Sciatic nerve (tissue), 2 donors: ENCODE measurements at regions not wholly inside any gene's neighbourhood (a gene's known extent, or its start where the extent isn't known, plus 50 kb on each side); places are given as distances from the start of the nearest gene placed in this dataset.
A peak's percentile ranks its signal among the peaks of the same experiment; 100 is the strongest.

Experiments used
- ATAC-seq: fragments of 200-7000 bp; cut with Tn5 transposase; one replicate; pipeline ENCODE4 v1.9.1; 2020; ENCODE audit warnings: mild to moderate bottlenecking, moderate library complexity
- DNase-seq: peaks from one replicate; pipeline ENCODE4 v3.0.0-alpha.2; 2020; ENCODE audit warnings: low spot score
- intact Hi-C: fragments of 100-400 bp; cut with DNase I; formaldehyde crosslinking; loops from one replicate; pipeline ENCODE4 v1.14.2; 2022
- donor health status: DM: no; HTN: no; CAD: no.
- donor health status: DM: no; HTN: no; CAD: no.

- intact Hi-C loops, result no loop called here
- ATAC-seq (no peak), DNase-seq (no peak)
These were observed 94.8 kb upstream of the PMEPA1 start for GRCh38 chr20:57804470-57805250.

DNA sequence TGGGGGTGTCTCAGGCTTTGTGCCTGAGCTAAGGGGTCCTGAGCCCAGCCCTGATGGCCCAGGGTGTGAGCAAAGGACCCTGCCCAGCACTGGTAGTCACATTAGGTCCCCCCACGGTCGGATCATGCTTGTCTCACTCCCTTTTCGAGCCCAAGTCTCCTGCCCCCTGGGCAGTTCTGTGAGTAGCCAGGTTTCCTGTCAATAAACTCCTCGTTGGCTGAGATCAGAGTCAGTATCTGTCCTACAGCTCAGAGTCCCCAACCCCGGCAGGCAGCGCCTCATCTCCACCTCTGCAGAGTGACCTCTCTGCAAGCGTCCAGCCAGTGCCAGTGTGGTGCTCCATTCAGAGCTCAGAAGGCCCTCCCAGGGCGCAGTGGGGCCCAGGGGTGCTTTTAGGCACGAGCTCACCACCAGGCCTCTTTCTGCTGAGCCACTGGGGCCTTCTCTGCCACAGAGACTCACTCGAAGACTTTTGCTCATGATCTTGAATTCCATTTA is 93.7 kb upstream of the PMEPA1 start:
- DNase-seq (no peak), ATAC-seq (no peak)
- intact Hi-C loops, result no loop called here

DNA sequence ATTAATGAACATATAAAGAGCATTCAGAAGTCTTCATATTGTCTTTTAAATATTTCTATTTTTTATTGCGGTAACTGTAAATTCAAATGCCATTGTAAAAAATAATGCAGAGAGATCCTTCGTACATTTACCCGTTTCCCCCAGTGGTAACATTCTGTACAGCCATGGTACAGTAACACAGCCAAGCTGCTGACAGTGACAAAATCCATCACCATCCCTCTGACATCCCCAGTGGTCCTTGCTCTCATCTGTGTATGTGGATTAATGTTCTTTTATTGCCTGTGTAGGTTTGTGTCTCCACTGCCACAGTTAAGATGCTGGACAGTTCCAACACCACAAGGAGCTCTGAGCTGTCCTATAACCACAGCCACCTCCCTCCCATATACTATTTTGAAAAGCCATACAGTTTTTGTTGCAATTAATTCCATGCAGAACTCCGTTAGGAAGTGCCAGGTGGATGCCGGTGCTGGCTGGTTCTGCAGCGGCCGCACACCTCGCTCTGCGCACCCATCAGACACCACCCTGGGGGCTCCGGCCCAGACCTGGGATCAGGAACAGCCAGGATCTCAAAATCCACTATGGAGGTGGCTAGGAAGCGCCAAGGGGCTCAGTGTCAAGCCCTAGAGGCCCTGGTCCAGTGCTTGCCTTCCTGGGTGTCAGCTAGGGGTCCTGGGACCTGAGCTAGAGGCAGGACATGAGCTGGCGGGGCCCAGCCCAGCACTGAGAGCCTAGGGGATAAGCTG is 93.1 kb upstream of the PMEPA1 start:
- DNase-seq, result no peak
- no peak for ATAC-seq
- intact Hi-C loops, result no loop called here

- no peak for ATAC-seq
- DNase-seq, result no peak
- intact Hi-C loops, result no loop called here
These were observed 91.8 kb upstream of the PMEPA1 start for GRCh38 chr20:57801581-57801980.

GRCh38 chr20:57800791-57801430 is 91.1 kb upstream of the PMEPA1 start:
- ATAC-seq (no peak), DNase-seq (no peak)
- intact Hi-C loops, result no loop called here

- intact Hi-C loops, result no loop called here
- DNase-seq, result no peak
- no peak for ATAC-seq
These were observed 87.6 kb upstream of the PMEPA1 start for GRCh38 chr20:57797401-57797800.

- intact Hi-C loops, result no loop called here
- DNase-seq (no peak), ATAC-seq (no peak)
These were observed 86.3 kb upstream of the PMEPA1 start for GRCh38 chr20:57795977-57796560.

- DNase-seq (no peak), ATAC-seq (no peak)
- intact Hi-C loops, result no loop called here
These were observed 85.5 kb upstream of the PMEPA1 start for GRCh38 chr20:57795342-57795697.

DNA sequence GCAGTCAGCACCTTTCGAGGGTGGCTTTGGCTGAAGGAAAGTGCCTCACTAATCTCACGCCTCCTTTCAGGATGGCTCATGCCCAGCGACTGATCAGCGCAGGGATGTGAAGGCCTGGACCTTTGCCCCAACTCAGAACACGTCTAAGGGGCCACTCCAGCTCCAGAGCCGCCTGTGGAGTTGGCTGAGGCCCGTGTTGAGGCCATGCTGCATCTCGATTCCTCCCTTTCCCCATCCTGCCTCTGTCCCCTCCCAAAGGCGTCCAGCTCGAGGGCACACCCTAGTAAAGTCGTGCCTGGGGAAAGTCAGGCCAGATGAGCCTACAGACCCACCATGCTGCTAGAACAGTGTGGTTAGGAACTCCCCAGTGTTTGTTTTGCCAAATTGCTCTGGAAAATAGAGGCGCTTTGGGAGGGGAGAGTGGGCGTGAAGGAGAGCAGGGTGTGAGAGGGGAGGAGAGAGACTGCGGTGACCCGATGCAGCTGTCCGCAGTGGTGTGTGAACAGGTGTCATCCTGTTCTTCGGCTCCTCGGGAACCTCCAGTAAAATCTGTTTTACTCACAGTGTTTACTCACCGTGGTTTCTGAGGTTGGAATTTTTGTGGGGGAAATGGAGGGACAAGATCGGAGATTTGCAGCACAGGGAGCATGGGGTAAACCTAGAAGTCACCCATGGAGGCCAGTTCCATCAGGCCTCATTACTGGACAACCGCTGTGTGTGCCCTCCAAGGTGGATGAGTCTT is 85.0 kb upstream of the PMEPA1 start:
- no peak for DNase-seq
- no peak for ATAC-seq
- intact Hi-C loops, result no loop called here

DNA sequence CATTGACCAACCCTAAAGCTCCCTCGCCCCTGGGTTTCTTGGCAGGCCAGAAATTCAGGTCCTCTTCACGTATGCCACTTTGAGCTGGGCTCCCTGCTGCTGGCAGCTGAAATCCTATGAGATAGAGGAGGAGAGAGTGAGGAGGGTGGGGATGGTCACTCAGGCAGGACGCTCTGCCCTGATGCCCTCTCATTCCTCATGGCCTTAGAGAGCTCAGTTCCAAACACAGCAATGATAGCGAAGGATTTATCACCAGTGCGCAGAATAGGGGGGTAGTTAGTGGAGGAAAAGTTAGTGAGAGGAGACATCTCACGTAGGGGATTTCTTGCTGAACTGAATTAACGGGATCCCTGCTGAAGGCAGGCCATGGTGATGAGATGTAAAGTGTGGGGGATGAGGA is 84.2 kb upstream of the PMEPA1 start:
- intact Hi-C loops, result no loop called here
- DNase-seq (no peak), ATAC-seq (no peak)

GRCh38 chr20:57793421-57793820 is 83.6 kb upstream of the PMEPA1 start:
- DNase-seq, result no peak

DNA sequence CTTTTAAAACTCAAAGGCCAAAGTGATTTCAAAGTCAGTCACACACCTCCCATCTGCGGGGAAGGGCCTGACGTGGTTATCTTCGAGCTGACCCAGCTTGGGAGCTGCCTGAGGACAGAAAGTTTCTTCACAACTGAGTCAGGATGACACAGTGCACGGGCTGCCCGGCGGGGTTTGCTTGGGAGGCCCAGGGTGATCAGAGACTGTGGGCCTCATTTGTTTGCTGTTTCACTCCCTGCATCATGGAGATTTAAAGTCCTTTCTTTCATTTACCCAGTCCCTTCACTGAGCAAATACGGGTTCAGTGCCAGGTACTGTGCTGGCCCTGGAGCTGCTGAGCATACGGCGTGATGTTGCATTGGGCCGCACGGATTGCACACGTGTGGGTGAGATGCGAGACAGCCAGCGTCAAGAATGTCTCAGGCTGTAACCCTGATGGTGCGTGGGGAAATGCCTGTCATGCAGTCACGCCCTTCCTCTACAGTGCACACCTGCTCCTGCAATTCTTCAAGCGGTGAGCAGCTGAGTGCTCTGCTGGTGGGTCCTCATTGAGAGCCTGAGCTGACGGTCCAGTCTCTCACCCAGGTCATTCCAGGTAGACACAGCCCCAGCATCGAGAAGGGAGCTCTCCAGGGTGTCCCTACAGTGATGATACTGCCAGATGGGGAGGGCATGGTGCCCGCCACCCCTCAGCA is 82.7 kb upstream of the PMEPA1 start:
- no peak for ATAC-seq
- intact Hi-C loops, result no loop called here

More at GRCh38 chr20:57793421-57793820, 83.6 kb upstream of the PMEPA1 start:
- intact Hi-C loops, result no loop called here
- ATAC-seq, result no peak

DNA sequence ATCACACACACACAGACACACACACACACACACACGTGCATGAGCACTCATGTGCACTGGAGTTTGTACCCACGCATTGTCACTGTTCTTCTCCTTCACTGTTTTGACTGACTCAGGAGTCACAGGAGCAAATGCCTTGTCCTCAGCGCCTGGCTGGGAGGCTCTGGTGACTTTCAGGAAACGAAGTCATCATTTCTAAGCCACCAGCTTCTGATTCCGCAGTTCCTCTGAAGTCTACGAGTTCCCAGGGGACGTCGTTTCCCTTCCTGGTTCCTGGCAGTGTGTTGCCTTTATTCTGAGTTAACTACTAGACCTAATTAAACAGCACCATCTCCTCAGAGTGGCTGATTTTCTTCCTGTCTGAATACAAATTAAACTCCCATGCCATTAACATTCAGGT is 82.2 kb upstream of the PMEPA1 start:
- ATAC-seq (peak; percentile 35), DNase-seq (peak; percentile 51)
- intact Hi-C loops, result no loop called here

More for the DNA sequence above, 82.7 kb upstream of the PMEPA1 start:
- no peak for DNase-seq

DNA sequence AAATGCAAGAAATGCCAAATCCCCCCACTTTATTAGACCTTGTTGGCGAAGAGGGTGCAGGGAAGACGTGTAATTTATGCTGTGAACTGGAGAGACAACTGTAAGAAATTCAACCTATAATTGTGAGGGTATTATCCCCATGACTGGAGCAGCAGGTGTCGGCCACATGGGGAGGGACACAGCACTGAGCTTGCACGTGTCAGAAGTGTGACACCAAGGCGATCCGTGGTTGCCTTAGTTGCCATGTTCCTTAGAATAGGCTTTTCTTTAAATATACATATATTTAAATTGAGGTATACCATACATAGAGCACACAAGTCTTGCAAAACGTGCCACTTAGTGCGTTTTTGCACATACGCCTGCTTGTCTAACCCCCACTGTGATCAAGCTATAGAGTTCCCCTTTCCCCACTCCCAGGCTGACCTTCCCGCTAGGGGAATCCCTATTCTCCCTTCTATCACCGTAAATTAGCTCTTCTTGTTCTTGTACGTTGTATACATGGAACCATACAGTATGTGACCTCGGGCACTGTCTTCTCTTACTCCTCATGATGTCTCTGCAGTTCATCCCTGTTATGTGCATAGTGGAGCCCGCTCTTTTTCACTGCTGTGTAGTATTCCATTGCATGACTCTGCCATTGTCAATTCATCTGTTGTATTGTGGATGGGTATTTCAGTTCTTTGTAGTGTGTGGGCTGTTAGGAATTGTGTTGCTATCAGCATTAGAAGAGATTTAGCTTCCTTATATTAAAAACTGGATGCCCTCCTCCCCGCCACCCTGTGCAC is 81.6 kb upstream of the PMEPA1 start:
- intact Hi-C loops, result no loop called here
- DNase-seq, result peak; percentile 15

GRCh38 chr20:57790176-57790575 is 80.4 kb upstream of the PMEPA1 start:
- intact Hi-C loops, result no loop called here
- peak; percentile 19 for DNase-seq
- ATAC-seq, result no peak

More for the DNA sequence above, 81.6 kb upstream of the PMEPA1 start:
- no peak for ATAC-seq

- ATAC-seq, result no peak
- intact Hi-C loops, result no loop called here
- no peak for DNase-seq
These were observed 79.3 kb upstream of the PMEPA1 start for GRCh38 chr20:57788936-57789613.
